ENCODE measurements at regions not wholly inside any gene's neighbourhood (a gene's known extent, or its start where the extent isn't known, plus 50 kb on each side); places are given as distances from the start of the nearest gene placed in this dataset.

GRCh38 chr20:40808936-40809335 is 119.9 kb upstream of the MAFB start:
- no peak for ATAC-seq

DNA sequence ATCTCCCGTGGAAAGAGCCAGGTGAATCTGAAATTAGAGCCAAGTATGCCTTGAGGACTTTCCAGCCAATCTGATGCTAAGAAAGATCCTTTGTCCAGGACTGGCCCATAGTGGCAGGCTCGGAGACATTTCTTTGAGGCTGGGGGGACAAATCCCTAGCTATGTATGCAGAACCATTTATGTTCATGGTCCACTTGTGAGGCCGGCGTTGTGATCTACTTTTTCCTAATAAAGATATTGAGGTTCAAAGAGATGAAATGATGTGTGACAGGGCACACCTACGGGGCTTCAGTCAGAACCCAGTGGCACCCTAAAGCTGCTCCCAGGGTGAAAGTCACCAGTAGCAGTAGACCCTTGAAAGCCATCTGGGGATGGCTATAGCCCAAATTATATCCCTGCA is 120.3 kb upstream of the MAFB start:
- no peak for ATAC-seq

- no peak for ATAC-seq
These were observed 121.4 kb upstream of the MAFB start for GRCh38 chr20:40810332-40811000.

GRCh38 chr20:40811004-40811403 is 122.0 kb upstream of the MAFB start:
- no peak for ATAC-seq

- no peak for ATAC-seq
These were observed 122.8 kb upstream of the MAFB start for GRCh38 chr20:40811660-40812414.

GRCh38 chr20:40812415-40812925 is 123.4 kb upstream of the MAFB start:
- ATAC-seq, result no peak

- ATAC-seq, result no peak
These were observed 124.0 kb upstream of the MAFB start for GRCh38 chr20:40813029-40813431.

DNA sequence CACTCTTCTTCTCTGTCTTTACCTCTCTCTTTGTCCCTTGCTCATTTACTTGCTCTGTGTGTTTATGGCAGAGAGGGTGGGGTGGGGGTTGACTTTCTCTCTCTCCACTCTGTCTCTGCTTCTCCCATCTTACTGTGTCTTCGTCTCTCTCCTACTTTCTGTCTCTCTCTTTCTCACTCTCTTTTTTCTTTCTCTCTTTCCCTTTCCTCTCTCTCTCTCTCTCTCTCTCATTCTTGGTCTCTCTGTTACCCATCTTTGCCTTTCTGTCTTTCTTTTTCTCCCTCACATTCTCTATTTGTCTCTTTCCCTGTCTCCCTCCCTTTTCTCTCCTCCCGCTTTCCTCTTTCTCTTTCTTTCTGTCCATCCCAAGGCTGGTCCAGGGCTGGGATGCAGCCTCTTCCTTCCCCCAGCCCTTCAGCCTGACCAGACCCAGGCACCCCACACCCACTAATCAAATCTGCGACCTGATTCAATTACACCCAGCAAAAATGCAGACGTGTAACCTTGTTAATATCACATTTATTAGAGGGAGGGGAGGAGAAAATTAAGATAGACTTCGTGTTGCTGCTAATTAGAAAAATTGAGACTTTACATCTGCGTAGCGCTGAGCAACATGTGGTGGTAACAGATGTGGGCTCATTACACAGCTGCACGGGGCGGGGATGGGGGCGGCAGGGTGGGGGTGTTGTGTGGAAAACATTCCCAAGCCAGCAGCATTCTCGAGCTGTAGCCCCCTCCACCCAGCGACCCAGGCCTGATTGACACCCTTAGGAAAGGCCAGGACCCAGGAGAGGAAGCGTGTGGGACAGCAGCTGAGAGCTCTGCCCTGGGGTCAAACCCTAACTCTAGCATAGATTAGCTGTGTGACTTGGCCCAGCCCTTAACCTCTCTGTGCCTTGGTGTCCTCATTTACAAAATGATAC is 124.9 kb upstream of the MAFB start:
- ATAC-seq, result no peak

- ATAC-seq, result no peak
These were observed 125.6 kb upstream of the MAFB start for GRCh38 chr20:40814631-40814960.

DNA sequence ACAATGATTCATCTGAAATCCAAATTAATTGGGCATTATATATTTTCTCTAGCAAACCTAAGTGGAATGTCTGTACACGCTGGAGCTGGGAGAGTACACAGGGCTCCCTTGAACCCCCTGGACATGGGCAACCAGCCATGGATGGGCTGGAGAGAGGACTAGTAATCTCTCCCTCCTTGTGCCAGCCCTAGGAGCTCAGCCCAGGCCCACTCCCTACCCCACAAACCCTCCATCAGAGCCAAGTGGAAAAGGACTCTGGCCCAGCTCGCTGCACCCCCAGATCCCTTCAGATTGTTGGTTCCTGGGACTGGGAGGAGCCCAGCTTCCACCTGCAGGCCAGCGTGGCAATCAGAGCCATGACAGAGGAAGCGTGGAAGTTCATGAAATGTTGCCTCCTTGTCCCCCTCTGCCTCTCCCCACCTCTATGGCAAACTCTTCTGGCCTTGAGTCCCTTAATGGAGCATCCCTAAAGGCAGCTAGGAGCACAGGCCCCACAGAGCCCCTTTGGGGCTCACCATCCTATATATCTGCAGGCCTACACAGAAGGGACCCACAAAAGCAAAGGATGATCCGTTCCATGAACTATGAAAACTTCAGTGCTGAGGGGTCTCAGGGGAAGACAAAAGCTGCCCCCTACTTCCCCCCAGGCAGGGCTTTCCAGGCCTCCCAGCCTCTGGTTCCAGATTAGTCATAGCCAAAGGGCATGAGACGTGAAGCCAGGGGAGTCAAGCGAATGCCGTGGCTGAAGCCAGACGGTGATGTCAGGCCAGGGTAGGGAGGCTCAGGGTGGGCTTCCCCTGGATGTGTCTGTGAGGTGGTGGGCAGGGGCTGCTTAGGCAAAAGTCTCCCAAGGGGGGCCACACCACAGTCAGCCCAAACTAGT is 126.4 kb upstream of the MAFB start:
- no peak for ATAC-seq

DNA sequence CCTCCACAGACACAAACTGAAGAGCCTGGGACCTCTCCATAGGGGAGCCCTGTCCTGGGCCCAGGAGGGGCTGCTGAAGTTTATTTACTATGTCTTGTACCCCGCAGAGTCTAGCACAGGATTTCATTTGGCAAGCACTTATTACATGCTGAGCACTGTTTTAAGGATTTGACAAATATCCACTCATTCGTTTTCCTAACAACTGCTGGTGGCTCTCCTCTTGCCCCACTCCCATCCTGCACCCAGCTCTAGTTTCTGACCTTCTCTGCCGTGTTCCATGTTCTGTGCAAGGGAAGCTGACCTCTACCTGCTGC is 127.0 kb upstream of the MAFB start:
- ATAC-seq, result no peak

DNA sequence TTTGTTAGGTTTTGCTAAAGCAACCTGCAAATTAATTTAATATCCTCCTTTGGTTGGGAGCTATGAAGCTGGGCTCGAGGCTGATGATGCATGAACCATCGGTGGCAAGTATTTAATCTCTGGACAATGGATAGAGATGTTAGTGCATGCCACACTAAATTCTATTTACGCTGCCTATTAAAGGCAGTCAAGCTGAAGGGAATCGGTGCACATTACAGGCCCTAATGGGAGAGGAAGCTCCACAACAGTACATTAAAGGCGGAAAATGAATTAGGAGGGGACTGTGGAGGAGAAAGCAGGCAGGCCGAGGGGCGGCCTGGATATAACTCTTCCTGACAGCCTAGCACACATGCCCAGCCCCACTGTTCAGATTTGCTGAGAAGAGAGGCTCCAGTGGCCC is 132.4 kb upstream of the MAFB start:
- ATAC-seq, result no peak

GRCh38 chr20:40826699-40827098 is 137.7 kb upstream of the MAFB start:
- ATAC-seq, result no peak

- ATAC-seq, result no peak
These were observed 146.3 kb upstream of the MAFB start for GRCh38 chr20:40835321-40835720.

- ATAC-seq, result no peak
These were observed 149.5 kb upstream of the MAFB start for GRCh38 chr20:40838509-40838908.

DNA sequence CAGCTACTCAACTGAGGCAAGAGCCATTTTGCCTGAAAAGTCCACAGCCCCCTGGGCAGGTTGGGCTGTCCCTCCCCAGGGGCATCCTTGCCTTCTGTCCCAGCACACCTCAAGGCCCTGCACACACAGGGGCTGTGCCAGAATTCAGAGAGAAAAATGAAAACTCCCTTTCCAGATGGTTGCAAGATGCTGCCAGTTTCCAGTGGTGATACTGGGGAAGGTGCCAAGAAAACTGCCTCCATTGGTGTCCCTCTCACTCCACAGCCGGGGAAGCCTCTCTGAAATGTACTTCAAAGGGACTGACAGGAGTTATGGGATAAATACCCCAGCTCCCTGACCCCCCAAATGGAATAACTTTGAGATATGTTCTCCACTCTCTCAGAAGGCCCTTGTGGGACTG is 154.2 kb upstream of the MAFB start:
- ATAC-seq, result no peak

DNA sequence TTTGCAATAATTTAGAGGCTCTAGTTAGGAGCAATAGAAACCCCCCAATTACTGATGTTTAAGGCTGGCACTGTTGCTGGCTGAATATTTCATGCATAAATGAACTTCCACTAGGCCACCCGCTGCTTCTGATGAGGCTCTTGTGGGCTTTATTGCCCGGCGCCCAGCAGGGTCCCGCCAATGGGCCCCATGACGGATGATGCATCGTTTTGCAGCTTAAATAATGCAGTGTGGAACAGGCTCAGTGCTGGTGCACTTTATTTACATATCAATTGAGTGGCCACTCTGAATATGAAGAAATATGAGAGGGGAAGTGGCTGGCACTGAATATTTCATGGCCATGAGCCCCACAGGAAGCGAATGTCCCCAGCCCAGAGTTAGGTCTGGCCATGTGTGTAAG is 155.3 kb upstream of the MAFB start:
- no peak for ATAC-seq

- no peak for ATAC-seq
These were observed 159.1 kb upstream of the MAFB start for GRCh38 chr20:40848096-40848495.

- no peak for ATAC-seq
These were observed 159.5 kb upstream of the MAFB start for GRCh38 chr20:40848526-40848925.

DNA sequence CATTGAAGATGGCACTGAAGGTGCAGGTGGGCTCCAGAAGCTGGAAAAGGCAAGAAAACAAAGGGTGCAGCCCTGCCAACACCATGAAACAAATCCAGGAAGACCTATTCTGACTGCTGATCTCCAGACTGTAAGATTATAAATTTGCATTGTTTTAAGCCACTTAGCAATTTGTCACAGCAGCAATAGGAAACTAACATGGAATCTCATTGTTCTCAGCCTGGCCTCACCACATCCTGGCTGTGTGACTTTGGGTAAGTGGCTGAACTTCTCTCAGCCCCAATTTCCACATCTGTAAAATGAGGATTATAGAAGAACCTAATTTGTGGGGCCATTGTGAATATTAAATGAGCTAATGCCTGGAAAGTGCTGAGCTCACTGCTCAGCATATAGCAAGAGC is 160.4 kb upstream of the MAFB start:
- ATAC-seq, result no peak

DNA sequence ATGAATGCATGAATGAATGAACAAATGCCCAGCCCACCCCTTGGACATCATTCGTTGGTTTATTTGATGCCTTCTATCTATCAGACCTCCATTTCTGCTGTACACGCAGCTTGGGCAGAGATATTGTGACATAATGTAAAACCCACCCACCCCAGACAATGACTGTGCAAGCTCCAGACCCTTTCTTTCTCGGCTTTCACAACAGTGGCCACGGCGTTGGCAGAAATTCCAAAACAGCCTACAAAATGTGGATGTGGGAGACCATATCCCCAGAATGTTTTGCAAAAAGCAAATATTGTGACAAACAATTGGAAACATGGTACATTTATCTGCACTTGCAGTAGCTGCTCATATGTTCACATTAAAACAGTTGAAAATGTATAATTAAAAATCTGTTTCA is 162.0 kb upstream of the MAFB start:
- no peak for ATAC-seq

GRCh38 chr20:40855269-40855668 is 166.2 kb upstream of the MAFB start:
- ATAC-seq, result no peak

DNA sequence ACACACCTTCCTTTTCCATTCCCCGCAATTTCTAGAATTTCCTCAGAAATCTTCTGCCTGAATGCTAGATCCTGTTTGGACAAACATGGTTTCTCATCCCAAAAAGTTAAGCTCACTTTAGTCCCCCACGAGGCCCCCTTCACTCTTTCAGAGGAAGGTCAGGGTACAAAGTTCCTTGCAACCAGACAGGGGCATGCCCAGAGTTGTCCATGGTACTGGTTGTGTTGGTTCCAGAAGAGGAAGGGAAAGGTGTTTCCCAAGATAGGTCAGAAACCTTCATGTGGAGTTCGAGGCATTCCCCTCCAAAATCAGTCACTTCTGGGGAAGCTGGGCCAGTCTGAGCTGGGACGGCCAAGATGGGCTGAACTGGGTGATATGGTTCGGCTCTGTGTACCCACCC is 167.6 kb upstream of the MAFB start:
- no peak for ATAC-seq
